Neural crest cell (in vitro differentiated cells): ENCODE measurements at regions not wholly inside any gene's neighbourhood (a gene's known extent, or its start where the extent isn't known, plus 50 kb on each side); places are given as distances from the start of the nearest gene placed in this dataset.

Experiments
- DNase-seq: peaks from one replicate; pipeline ENCODE4 v3.0.0; 2021; ENCODE audit warnings: low read depth, mixed read lengths, low spot score
- H3K27ac Mint-ChIP-seq: one replicate; pipeline ENCODE4 v1.8.0; 2021; ENCODE audit warnings: mild to moderate bottlenecking, mixed read lengths; ENCODE audit not compliant: unreplicated experiment
- H3K27me3 Mint-ChIP-seq: 2 replicates; pipeline ENCODE4 v1.8.0; 2021; ENCODE audit warnings: low read depth, mild to moderate bottlenecking, mixed read lengths
- H3K36me3 Mint-ChIP-seq: 2 replicates; pipeline ENCODE4 v1.8.0; 2021; ENCODE audit warnings: low read depth, mild to moderate bottlenecking, mixed read lengths
- H3K4me1 Mint-ChIP-seq: 2 replicates; pipeline ENCODE4 v1.8.0; 2021; ENCODE audit warnings: mixed read lengths
- H3K4me3 Mint-ChIP-seq: one replicate; pipeline ENCODE4 v1.8.0; 2021; ENCODE audit warnings: mild to moderate bottlenecking, mixed read lengths
- H3K9me3 Mint-ChIP-seq: 2 replicates; pipeline ENCODE4 v1.8.0; 2021; ENCODE audit warnings: mixed read lengths
- CTCF ChIP-seq: fragments of 200-600 bp; sonication (generic); conservative IDR thresholded peaks from 2 replicates; pipeline ENCODE4 v1.5.0; 2021; ENCODE audit warnings: antibody characterized with exemption, mild to moderate bottlenecking

DNA sequence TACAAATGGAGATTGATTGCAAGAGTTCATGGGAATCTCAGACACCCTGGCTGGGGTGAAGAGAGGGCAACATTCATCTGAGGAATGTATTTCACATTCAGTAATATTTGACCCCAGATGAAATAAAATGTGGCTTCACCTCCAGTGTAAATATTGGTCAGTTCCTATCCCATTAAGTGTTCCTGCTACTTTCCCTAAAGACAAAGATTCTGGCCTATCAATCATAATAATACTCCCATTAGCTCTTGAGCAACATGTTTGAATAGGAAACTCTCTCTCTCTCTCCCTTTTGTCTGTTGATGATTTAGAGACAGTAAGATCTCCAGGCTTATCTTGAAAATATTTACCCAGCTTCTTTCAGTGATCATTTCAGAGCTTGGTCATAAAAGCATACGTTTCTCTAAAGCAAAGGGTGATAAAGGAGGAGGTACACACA lies 70.1 kb downstream of the KCNJ2 start:
- Mint-ChIP-seq H3K27ac (no peak overlapping the region), H3K4me3 (no peak overlapping the region), H3K36me3 (no peaks in the 10 kb centered on the region), H3K27me3 (no peaks in the 10 kb centered on the region), H3K4me1 (no peaks in the 10 kb centered on the region), H3K9me3 (peaks cover 12% of the 10 kb centered on the region)
- no peak for DNase-seq
- TF ChIP-seq CTCF: no peak

- Mint-ChIP-seq H3K4me1 (no peaks in the 10 kb centered on the region), H3K4me3 (no peak overlapping the region), H3K36me3 (no peaks in the 10 kb centered on the region), H3K9me3 (peaks cover 6% of the 10 kb centered on the region), H3K27ac (no peak overlapping the region), H3K27me3 (no peaks in the 10 kb centered on the region)
- no peak for TF ChIP-seq CTCF
- no peak for DNase-seq
Measured at GRCh38 chr17:70241071-70241470, 71.7 kb downstream of the KCNJ2 start.

GRCh38 chr17:70242781-70243437 lies 73.6 kb downstream of the KCNJ2 start:
- Mint-ChIP-seq H3K27me3 (no peaks in the 10 kb centered on the region), H3K4me3 (no peak overlapping the region), H3K9me3 (no peaks in the 10 kb centered on the region), H3K27ac (no peak overlapping the region), H3K36me3 (no peaks in the 10 kb centered on the region), H3K4me1 (no peaks in the 10 kb centered on the region)
- no peak for DNase-seq
- no peak for TF ChIP-seq CTCF

GRCh38 chr17:70251706-70252105 lies 82.4 kb downstream of the KCNJ2 start:
- no peak overlapping the region for H3K4me3 Mint-ChIP-seq
- no peak overlapping the region for H3K27ac Mint-ChIP-seq
- no peaks in the 10 kb centered on the region for H3K4me1 Mint-ChIP-seq
- no peaks in the 10 kb centered on the region for H3K36me3 Mint-ChIP-seq
- H3K27me3 Mint-ChIP-seq: no peaks in the 10 kb centered on the region
- no peaks in the 10 kb centered on the region for H3K9me3 Mint-ChIP-seq
- no peak for TF ChIP-seq CTCF
- DNase-seq: no peak

- H3K9me3 Mint-ChIP-seq: no peaks in the 10 kb centered on the region
- no peak overlapping the region for H3K4me3 Mint-ChIP-seq
- no peaks in the 10 kb centered on the region for H3K4me1 Mint-ChIP-seq
Measured at GRCh38 chr17:70254735-70255460, 85.6 kb downstream of the KCNJ2 start.

More at GRCh38 chr17:70254735-70255460, 85.6 kb downstream of the KCNJ2 start:
- Mint-ChIP-seq H3K27ac (no peak overlapping the region), H3K27me3 (no peaks in the 10 kb centered on the region), H3K36me3 (no peaks in the 10 kb centered on the region)
- DNase-seq: no peak
- no peak for TF ChIP-seq CTCF
